Lower lobe of right lung (tissue), 2 donors: ENCODE measurements at regions not wholly inside any gene's neighbourhood (a gene's known extent, or its start where the extent isn't known, plus 50 kb on each side); places are given as distances from the start of the nearest gene placed in this dataset.
A peak's percentile ranks its signal among the peaks of the same experiment; 100 is the strongest.

Source experiments
- ATAC-seq, 2 donors: fragments of 200-7000 bp; cut with Tn5 transposase; one replicate each; pipeline ENCODE4 v1.9.1; 2020 to 2022; ENCODE audit warnings: mild to moderate bottlenecking in 2 of 2, moderate library complexity in 2 of 2
- DNase-seq: peaks from one replicate; pipeline ENCODE4 v3.0.0-alpha.2; 2020
- H3K27ac ChIP-seq: fragments of 200-600 bp; one replicate; pipeline ENCODE4 v1.8.0; 2022
- H3K27me3 ChIP-seq: fragments of 200-600 bp; one replicate; pipeline ENCODE4 v1.8.0; 2022; ENCODE audit warnings: low read depth
- H3K36me3 ChIP-seq: fragments of 200-600 bp; one replicate; pipeline ENCODE4 v1.8.0; 2022; ENCODE audit warnings: mild to moderate bottlenecking
- H3K4me1 ChIP-seq: fragments of 200-600 bp; one replicate; pipeline ENCODE4 v1.8.0; 2022
- H3K4me3 ChIP-seq: fragments of 200-600 bp; one replicate; pipeline ENCODE4 v1.8.0; 2022; ENCODE audit warnings: mild to moderate bottlenecking
- H3K9me3 ChIP-seq: fragments of 200-600 bp; one replicate; pipeline ENCODE4 v1.8.0; 2022
- intact Hi-C: fragments of 100-400 bp; cut with DNase I; formaldehyde crosslinking; loops from one replicate; pipeline ENCODE4 v1.11.0; 2022
- TF ChIP-seq, protein P1 (sequence below): fragments of 200-600 bp; IDR thresholded peaks from one replicate; pipeline ENCODE4 v1.8.0; 2022; ENCODE audit warnings: antibody characterized with exemption, mild to moderate bottlenecking
- donor health status: DM: no; HTN: yes; CAD: no; lungs with severe emphysema.

DNA sequence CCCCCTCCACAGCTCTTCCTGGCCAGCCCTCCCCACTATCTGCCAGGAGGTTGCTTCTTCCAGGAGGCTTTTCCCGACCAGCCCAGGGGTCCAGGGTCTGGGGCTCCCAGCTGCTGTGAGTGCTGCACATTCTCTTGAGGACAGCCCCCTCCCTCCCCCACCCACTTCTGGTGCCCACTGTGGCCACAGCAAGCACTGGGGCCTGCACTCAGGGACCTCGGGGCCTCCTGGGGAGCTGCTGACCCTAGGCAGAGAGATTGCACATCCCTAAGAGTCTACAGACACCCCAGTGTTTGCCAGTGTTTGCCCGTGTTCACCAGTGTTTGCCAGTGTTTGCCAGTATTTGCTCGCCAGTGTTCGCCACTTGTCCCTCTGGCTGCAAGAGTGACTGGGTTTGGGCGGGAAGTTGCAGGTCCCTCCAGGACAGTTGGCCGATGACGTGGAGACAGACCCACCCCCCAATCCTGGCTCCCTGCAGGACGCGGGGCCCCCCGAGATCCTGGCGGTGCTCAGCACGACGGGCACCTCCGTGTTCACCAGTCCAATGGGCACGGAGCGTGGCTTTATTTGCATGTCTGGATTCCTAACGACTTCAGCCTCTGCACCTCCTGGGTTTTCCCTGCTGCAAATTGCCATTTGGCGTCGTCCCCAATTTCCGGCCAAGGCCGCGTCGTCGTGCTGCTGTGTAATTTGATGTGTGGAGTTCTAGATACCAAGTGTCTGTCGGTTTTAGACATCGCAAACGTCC lies 87.5 kb upstream of the NKX1-1 start:
- Histone ChIP-seq H3K27ac (no peak overlapping the region), H3K4me1 (no peaks in the 10 kb centered on the region), H3K27me3 (peaks cover 47% of the 10 kb centered on the region), H3K36me3 (no peaks in the 10 kb centered on the region), H3K9me3 (no peaks in the 10 kb centered on the region), H3K4me3 (no peak overlapping the region)
- DNase-seq (peak; percentile 40), ATAC-seq (no peak)
- TF ChIP-seq, protein P1, sequence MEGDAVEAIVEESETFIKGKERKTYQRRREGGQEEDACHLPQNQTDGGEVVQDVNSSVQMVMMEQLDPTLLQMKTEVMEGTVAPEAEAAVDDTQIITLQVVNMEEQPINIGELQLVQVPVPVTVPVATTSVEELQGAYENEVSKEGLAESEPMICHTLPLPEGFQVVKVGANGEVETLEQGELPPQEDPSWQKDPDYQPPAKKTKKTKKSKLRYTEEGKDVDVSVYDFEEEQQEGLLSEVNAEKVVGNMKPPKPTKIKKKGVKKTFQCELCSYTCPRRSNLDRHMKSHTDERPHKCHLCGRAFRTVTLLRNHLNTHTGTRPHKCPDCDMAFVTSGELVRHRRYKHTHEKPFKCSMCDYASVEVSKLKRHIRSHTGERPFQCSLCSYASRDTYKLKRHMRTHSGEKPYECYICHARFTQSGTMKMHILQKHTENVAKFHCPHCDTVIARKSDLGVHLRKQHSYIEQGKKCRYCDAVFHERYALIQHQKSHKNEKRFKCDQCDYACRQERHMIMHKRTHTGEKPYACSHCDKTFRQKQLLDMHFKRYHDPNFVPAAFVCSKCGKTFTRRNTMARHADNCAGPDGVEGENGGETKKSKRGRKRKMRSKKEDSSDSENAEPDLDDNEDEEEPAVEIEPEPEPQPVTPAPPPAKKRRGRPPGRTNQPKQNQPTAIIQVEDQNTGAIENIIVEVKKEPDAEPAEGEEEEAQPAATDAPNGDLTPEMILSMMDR: no peak
- intact Hi-C loops: no loop called here

DNA sequence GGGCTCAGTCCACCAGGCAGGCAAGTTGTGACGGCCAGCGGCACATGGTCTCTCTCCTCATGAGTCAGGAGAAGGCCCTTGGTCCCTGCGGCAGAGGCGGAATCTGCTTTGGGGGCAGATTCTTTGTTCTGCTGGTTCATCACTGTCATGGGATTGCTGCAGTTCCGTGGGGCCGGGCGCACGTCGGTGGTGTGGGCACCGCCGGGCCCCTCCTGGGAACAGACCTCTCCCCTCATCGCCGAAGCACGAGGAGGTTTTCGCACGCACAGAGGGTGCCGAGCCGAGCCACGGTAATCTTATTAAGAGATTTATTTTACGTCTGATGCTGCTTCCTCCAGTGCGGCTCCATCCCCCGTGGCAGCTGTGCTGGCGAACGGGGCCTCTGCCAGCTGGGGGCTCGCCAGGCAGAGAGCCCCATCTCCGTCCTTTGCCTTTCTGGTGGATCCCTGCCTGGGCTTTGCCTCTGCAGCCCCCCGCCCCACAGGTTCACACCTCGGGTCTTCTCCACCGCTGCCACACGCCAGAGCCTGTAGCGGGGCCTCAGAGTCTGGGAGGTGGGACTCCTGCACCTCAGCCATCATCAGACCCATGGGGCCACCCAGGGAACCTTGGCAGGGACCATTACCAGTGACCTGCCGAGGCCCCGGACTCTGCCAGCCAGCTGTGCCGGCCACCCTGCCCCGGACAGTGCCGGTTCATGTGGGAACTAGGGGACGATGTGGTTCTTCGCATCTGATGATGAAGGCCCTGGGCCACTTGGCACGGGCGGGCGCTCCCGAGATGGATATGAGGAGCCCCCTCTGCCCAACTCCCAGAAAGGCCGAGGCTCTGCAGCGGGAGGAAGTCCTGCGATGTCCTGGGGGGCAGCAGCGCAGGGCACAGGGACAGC lies 86.7 kb upstream of the NKX1-1 start:
- no peaks in the 10 kb centered on the region for H3K9me3 ChIP-seq
- intact Hi-C loops: no loop called here
- TF ChIP-seq, protein P1: no peak
- peaks cover 47% of the 10 kb centered on the region for H3K27me3 ChIP-seq
- DNase-seq (peak; percentile 32), ATAC-seq (no peak)
- no peak overlapping the region for H3K27ac ChIP-seq
- no peak overlapping the region for H3K4me3 ChIP-seq
- H3K4me1 ChIP-seq: no peaks in the 10 kb centered on the region
- H3K36me3 ChIP-seq: no peaks in the 10 kb centered on the region

DNA sequence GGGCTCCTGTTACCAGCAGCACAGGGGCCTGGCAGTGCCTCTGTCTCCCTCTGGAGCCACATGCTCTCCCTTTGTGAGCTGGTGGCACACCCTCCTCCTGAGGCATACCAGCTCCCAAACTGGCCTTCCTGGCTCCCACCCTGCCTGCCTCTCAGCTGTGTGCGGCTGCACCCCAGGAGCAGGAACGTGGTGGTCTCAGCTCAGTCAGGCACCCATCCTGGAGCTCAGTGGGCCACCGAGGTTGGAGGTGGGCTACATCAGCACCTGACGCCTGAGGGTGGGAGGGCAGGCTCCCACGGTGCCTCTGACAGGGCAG lies 85.9 kb upstream of the NKX1-1 start:
- ATAC-seq (no peak), DNase-seq (no peak)
- Histone ChIP-seq H3K27ac (no peak overlapping the region), H3K9me3 (no peaks in the 10 kb centered on the region), H3K36me3 (no peaks in the 10 kb centered on the region), H3K27me3 (peaks cover 47% of the 10 kb centered on the region), H3K4me1 (no peaks in the 10 kb centered on the region), H3K4me3 (no peak overlapping the region)
- TF ChIP-seq, protein P1: no peak
- intact Hi-C loops: no loop called here

DNA sequence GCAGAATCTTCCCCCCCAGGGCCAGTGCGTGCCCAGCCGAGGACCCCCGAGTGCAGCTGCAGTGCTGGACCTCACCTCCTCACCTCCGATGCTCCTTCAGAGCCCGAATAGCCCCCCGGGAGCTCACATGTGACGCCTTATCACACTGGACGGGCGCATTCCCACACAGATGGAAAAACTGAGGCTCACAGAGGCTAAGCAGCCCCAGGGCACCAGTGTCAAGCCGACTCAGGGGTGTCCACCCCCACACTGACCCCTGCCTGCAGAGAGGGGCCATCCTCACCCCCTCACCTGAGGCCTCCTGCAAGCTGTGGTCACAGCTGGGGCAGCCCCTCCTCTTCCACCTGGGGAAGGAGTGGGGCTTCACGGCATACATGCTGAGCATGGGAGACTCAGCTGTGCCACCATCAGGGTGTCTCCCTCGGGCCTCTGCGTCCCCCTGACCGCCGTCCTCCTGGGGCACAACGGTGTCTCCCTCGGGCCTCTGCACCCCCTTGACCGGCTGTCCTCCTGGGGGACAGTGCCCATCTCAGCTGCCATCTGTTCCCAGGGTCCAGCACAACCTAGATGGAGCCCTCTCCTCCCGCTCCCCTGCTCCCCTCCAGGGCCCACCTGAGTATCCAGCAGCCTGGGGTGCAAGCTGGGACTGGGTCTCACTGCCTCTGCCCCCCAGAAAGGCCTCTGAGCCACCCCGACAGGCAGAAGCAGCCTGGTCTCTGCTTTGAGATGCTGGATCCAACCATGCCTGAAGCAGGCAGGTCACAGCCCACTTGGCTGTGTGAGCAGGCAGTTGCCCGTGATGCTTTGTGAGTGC lies 85.3 kb upstream of the NKX1-1 start:
- ATAC-seq (no peak), DNase-seq (peak; percentile 18)
- Histone ChIP-seq H3K4me1 (no peaks in the 10 kb centered on the region), H3K27ac (no peak overlapping the region), H3K4me3 (no peak overlapping the region), H3K27me3 (peaks cover 47% of the 10 kb centered on the region), H3K9me3 (no peaks in the 10 kb centered on the region), H3K36me3 (no peaks in the 10 kb centered on the region)
- intact Hi-C loops: no loop called here
- TF ChIP-seq, protein P1: no peak

DNA sequence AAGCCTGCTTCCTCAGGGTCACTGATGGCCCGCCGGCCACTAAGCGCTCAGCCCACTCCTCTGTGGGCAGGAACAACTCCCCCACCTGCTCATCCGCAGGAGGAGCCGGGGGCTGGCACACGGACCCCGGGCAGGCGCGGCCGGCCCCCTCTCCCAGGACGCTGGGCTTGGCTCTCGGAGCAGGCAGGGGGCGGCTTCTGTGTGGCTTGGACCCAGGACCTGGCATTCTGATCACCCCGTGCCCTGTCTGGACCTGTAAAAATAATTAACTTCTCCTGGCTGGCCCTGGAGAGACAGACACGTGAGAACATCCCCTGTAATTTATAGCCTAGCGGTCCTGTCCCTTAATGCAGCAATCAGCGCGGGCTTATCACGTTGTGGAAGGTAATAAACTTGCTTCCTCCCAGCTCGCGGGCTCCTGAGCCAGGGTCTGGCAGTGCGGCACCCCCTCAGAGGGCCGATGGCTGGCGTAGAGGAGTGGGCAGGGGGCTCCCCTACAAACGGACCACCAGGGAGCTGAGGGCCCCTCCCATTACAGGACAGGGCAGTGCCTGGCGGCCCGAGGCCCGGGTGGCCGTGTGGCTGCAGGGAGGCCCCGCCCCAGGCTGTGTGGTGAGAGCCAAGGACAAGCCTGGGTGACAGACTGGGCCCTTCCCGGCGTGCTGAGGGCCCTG lies 84.5 kb upstream of the NKX1-1 start:
- H3K4me3 ChIP-seq: no peak overlapping the region
- ATAC-seq: no peak
- H3K36me3 ChIP-seq: no peaks in the 10 kb centered on the region
- H3K4me1 ChIP-seq: no peaks in the 10 kb centered on the region
- intact Hi-C loops: no loop called here
- peaks cover 47% of the 10 kb centered on the region for H3K27me3 ChIP-seq
- TF ChIP-seq, protein P1: no peak
- no peak overlapping the region for H3K27ac ChIP-seq
- H3K9me3 ChIP-seq: peaks cover 4% of the 10 kb centered on the region
- DNase-seq: peak; percentile 34
